ENCODE measurements at regions not wholly inside any gene's neighbourhood (a gene's known extent, or its start where the extent isn't known, plus 50 kb on each side); places are given as distances from the start of the nearest gene placed in this dataset.

DNA sequence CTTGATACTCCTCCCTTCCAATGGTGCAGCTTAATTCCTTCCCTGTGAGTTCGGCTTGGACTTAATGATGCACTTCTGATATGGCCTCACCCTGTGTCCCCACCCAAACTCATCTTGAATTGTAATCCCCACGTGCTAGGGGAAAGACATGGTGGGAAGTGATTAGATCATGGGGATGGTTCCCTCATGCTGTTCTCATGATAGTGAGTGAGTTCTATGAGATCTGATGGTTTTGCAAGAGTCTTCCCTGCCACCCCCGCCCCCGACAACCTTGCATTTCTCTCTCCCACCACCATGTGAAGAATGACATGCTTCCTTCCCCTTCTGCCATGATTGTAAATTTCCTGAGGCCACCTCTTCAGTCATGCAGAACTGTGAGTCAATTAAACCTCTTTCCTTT, 50.3 kb upstream of the HLA-G start:
- no peaks in the 10 kb centered on the region for H3K36me3 Mint-ChIP-seq (ENCODE audit: low read depth)
- H3K27me3 Mint-ChIP-seq (ENCODE audit: low read depth) = peaks cover 4% of the 10 kb centered on the region
- no peak overlapping the region for H3K4me3 Mint-ChIP-seq
- H3K9me3 Mint-ChIP-seq = no peaks in the 10 kb centered on the region
- CTCF ChIA-PET = interaction anchor here (1.1 kb wide), 1 partner anchor 40 kb away, joined by 3 read pairs; no protein-coding TSS in a partner anchor
- no peak for DNase-seq
- no peaks in the 10 kb centered on the region for H3K4me1 Mint-ChIP-seq (ENCODE audit: low read depth)
- no peak overlapping the region for H3K27ac Mint-ChIP-seq
- intact Hi-C loops (cut with micrococcal nuclease) = no loop called here

Data from activated naive CD4-positive, alpha-beta T cell treated with anti-CD3 and anti-CD28 coated beads for 36 hours (primary cell).